Suprapubic skin (tissue), 3 donors: ENCODE measurements at regions not wholly inside any gene's neighbourhood (a gene's known extent, or its start where the extent isn't known, plus 50 kb on each side); places are given as distances from the start of the nearest gene placed in this dataset.

Experiments
- CTCF ChIP-seq, 2 donors: fragments of 200-600 bp in 1 of 2; fragments of 450-650 bp in 1 of 2; sonication (generic) in 1 of 2; IDR thresholded peaks; one replicate each; pipeline ENCODE4 v1.5.1; 2016 to 2019; ENCODE audit warnings: antibody characterized with exemption in 2 of 2, mild to moderate bottlenecking in 1 of 2, moderate library complexity in 1 of 2
- EP300 ChIP-seq: sonication (generic); formaldehyde crosslinking; IDR thresholded peaks from one replicate; pipeline ENCODE4 v1.6.1; 2017; ENCODE audit warnings: antibody characterized with exemption
- POLR2A ChIP-seq, 2 donors: fragments of 450-650 bp; IDR thresholded peaks; one replicate each; pipeline ENCODE4 v1.6.1; 2017; ENCODE audit warnings: antibody characterized with exemption in 2 of 2, mild to moderate bottlenecking in 2 of 2, moderate library complexity in 2 of 2

GRCh38 chr3:31466866-31467265, 65.9 kb upstream of the STT3B start:
- no peak for TF ChIP-seq CTCF (IDR thresholded peaks at IDR 0.05)
- no peak for TF ChIP-seq EP300
- TF ChIP-seq POLR2A (IDR thresholded peaks at IDR 0.05): no peak
